GM10248 (cell line): ENCODE measurements at regions not wholly inside any gene's neighbourhood (a gene's known extent, or its start where the extent isn't known, plus 50 kb on each side); places are given as distances from the start of the nearest gene placed in this dataset.

Experiments
- CTCF ChIA-PET: fragments of 300-600 bp; sonication (Branson Sonifier 250); formaldehyde crosslinking; extraction: SDS; loops from one replicate; lab custom pipeline; 2021; ENCODE audit warnings: antibody characterized with exemption; lab: Yijun Ruan, JAX
- POLR2A ChIA-PET: fragments of 350-650 bp; sonication (Branson Sonifier 250); formaldehyde crosslinking; extraction: SDS; loops from one replicate; lab custom pipeline; 2020; ENCODE audit warnings: antibody characterized with exemption; lab: Yijun Ruan, JAX
- DNase-seq: peaks from one replicate; pipeline ENCODE4 v3.0.0; 2012; ENCODE audit errors: extremely low spot score
- TF ChIP-seq, protein P1 (sequence below): IDR thresholded peaks from 2 replicates; pipeline ENCODE4 v1.5.1; 2012; ENCODE audit warnings: mild to moderate bottlenecking, low read depth; ENCODE audit errors: extremely low read depth, missing control alignments, control extremely low read depth

DNA sequence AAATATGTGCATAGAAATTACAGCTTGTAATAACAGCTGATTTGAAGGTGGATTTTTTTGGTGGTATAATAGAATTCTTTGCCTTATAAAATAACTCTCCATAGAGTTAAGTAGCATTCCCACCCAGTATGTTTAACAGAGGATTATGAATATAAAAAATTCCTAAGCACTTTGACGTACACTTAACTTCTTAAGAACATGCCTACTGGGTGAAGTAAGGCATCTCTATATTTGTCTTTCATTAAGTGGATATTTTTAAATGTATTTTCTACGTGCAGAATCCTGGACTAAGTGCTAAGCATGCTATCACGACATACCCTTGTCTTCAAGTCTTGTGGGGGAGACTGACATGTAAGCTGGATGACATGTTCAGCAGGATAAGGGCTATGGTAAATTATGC is 217.7 kb upstream of the BMPER start:
- POLR2A ChIA-PET = no interaction called here
- DNase-seq = no peak
- TF ChIP-seq, protein P1, sequence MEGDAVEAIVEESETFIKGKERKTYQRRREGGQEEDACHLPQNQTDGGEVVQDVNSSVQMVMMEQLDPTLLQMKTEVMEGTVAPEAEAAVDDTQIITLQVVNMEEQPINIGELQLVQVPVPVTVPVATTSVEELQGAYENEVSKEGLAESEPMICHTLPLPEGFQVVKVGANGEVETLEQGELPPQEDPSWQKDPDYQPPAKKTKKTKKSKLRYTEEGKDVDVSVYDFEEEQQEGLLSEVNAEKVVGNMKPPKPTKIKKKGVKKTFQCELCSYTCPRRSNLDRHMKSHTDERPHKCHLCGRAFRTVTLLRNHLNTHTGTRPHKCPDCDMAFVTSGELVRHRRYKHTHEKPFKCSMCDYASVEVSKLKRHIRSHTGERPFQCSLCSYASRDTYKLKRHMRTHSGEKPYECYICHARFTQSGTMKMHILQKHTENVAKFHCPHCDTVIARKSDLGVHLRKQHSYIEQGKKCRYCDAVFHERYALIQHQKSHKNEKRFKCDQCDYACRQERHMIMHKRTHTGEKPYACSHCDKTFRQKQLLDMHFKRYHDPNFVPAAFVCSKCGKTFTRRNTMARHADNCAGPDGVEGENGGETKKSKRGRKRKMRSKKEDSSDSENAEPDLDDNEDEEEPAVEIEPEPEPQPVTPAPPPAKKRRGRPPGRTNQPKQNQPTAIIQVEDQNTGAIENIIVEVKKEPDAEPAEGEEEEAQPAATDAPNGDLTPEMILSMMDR = no peak
- CTCF ChIA-PET = interaction anchor here (2.0 kb wide), 1 partner anchor 12 kb away, joined by 5 read pairs; no protein-coding TSS in a partner anchor

DNA sequence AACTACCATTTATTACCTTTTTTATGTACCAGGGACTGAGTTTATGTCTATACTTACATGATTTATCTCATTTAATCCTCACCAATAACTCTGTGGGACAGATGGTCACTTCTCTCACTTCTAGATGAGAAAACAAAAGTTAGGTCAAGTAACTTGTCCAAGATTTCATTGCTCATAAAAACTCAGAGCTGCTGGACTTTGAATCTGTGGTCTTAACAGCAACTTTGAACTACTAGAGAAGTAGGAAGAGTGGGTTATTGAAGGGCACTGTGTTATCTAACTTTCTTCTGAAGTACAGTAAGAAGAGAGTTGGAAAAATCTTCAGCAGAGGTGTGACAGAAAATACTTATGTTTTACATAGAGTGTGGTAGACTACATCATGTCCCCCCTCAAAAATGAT is 214.2 kb upstream of the BMPER start:
- POLR2A ChIA-PET = no interaction called here
- CTCF ChIA-PET = no interaction called here
- DNase-seq = no peak
- TF ChIP-seq, protein P1 = no peak

DNA sequence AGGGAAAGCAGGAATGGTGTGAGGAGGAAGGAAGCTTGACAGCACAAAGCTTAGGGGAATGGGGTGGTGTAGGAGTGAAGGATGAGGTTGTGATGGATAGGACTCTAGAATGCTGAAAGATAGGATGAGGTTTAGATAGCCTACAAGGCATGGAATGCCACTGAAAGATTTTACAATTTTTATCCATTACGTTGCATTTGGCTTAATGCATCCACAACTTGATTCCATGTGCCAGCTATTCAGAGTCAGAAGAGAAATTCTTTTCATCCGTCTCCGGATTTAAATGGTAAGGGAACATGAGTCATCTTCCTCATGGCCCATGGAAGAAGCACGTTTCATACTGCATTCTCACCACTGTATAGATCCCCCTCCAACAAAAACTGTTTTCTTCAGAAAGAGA is 212.4 kb upstream of the BMPER start:
- POLR2A ChIA-PET = no interaction called here
- TF ChIP-seq, protein P1 = no peak
- DNase-seq = no peak
- CTCF ChIA-PET = interaction anchor here (1.5 kb wide), 2 partner anchors 12 to 28 kb away, joined by 4 read pairs; no protein-coding TSS in a partner anchor

DNA sequence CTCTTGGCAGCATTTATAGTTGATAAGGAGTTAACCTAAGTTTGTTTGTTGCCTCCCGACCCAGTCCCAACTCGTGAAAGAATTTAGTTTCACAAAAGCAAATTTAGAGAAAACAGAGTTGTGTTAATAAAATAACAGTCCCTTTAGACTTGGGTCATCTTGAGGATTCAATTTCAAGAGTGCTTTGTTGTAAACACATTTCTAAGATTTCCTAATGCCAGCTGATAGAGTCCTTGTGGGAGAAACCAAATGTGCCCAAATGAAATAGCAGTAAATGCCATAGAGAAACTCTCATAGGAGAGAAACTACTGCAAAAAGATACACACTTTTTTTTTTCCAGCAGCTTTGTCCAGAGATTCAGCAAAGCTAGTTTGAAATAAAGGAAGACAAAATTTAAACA is 211.3 kb upstream of the BMPER start:
- no peak for DNase-seq
- ChIA-PET CTCF (interaction anchor here (1.5 kb wide), 1 partner anchor 11 kb away, joined by 4 read pairs; no protein-coding TSS in a partner anchor), POLR2A (no interaction called here)
- TF ChIP-seq, protein P1 = no peak

DNA sequence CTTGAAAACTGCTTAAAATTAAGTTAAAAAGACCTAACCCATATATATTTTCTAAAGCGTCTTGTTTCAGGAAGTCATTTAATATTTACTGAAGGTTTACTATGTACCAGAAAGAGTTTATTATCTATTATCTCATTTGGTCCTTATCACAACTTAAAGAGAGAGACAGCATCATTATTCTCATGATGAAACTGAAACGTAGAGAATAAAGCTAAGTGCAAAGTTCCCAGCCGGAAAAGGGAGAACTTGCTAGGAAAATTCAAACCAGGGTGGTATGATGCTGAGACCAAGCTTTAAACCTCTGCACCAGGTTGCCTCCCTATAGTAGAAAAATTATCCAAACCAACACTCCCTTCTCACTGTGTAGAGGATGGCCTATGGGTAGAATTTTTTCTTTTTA is 207.7 kb upstream of the BMPER start:
- ChIA-PET POLR2A (no interaction called here), CTCF (interaction anchor here (1.1 to 1.6 kb wide), 3 partner anchors 13 to 235 kb away, joined by 3 read pairs; no protein-coding TSS in a partner anchor)
- no peak for DNase-seq
- TF ChIP-seq, protein P1 = no peak

DNA sequence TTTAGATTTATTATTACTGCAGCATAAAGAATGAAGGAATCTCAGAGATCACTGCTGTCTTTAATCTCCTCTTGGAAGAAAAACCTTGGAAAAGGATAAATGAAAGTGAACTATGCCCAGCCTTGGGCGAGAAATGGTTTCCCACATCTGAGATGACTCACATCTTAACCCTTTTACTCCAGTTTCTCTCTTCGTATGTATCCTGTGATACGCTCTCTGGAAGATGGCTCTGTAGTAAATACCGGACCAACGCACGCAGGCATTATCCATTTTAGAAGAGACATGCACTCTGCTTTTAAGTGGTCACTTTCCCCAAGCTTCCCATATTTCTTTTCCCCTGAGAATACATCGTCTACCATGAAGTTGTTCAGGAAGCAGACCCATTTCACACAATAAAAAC is 207.3 kb upstream of the BMPER start:
- POLR2A ChIA-PET = no interaction called here
- CTCF ChIA-PET = interaction anchor here (1.1 to 1.2 kb wide), 2 partner anchors 13 to 235 kb away, joined by 3 read pairs; no protein-coding TSS in a partner anchor

More for the DNA sequence above, 207.3 kb upstream of the BMPER start:
- no peak for DNase-seq
- TF ChIP-seq, protein P1 = no peak
